Iris pigment epithelial cell (primary cell): ENCODE measurements at regions not wholly inside any gene's neighbourhood (a gene's known extent, or its start where the extent isn't known, plus 50 kb on each side); places are given as distances from the start of the nearest gene placed in this dataset.

Experiments used
- DNase-seq: peaks from one replicate; pipeline ENCODE4 v3.0.0-alpha.2; 2011; ENCODE audit warnings: low read depth

DNA sequence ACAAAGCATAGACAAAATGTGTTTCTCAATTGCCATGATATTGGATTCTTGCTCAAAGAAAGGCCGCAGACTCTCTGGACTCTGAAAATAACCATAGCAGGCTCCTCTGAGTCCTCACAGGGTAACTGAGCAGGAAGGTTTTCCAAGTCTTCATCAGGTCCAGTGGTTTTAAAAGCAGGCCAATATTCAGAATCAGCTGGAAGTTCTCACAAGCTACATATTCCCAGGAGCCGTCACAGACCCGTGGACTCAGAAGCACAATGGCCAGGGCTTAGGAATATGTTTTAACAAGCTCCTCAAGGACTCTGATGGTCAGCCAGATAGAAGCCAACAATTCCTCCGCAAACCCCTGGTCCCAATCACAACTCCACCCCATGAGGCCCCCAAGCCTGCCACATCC is 256.1 kb upstream of the ADAMTS9 start:
- DNase-seq, result no peak

DNA sequence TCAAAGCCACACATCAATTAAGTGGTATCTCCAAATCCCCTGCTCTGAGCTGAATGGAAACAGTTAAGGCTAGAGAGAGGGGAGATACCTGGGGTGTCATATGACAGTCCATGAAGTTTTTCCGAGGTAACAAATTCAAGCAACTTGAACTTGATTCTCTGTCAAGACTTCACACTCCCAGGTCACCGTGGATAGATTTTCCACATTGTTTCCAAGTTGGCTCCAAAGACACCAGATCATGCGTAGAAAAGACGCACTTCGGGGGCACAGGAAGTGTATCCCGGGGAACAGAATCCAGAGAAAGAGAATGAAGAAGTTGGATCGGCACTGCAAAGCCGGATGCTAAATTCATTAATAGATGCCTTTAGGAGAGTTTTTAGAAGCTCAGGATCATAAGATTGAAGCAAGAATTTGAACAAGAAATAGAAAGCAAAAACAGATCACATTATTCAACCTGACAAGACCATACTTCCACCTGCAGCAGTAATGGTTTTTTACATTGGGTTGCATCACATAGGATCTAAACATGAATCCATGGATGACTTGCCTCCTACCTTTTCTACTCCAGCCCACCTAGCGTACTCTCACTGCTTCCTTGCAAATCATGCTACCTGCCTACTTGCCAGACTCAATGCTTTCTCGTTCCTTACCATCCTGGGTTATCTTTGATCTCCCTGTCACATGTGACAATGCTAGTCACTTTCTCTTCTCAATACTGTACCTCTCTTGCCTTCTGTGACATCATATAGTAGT is 253.0 kb upstream of the ADAMTS9 start:
- no peak for DNase-seq

DNA sequence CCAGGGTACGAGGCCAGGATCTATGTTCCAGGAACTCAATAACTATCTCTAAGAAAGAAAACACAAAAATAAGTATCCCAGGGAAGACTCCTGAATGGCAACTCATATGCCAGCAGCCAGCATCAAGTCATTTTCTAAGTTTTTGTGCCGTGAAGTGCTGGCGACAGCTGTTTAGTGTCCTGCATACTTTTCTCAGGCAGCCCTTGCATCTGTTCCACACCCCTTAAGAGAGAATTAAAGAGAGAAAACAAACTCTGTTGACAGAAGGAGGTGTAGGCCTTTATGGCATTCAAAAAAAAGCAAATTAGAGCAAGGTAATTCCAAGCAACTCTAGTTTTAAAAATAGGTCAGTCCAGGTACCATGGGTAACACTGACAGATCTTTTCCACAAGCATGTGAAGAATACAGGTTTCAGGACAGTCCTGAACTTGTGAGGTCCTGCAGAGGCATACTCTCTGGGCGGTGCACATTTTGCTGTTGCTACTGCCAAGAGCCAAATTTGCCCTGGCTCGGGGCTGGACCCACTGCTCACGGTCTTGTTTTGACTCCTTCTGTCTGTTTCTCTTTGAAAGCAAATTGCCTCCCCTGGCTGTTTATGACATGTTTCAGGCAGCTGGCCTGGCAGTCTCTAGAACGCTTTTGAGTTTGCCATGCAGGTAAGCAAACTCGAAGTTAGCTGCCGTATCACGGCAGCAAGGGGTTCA is 252.1 kb upstream of the ADAMTS9 start:
- DNase-seq, result no peak

DNA sequence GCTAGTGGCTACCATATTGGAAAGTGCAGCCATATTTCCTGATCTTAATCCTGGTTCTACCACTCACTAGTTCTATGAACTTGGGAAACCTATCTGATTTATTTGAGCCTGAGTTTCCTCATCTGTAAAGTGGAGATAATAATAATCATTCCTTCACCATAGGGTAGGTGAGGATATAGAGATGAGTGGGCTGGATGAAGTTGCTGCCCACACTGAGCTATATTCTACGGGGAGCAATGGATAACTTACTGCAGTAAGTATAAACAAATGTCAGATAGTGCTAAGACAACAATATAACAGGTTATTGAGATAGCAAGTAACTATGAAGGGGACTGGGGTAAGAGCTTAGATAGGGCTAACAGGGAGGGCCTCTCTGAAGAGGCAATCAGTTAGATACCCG is 251.5 kb upstream of the ADAMTS9 start:
- no peak for DNase-seq

DNA sequence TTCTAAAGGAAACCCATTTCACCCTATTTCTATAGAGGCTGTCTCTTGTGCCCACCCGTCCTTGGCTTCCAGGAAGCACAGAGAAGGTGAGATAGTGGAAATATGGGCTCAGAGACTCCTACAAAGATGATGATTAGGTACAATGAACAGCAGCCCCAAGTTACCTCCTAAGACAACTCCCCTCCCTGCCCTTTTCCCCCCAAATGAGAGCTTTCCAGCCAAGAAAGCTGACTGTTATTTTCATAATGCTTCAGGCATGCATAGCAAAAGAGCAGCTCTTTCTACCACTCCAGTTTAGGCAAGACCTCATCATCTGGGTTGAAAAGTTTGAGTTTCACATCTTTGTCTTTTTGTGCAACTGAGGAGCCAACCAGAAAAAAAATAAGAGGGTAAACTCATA is 248.8 kb upstream of the ADAMTS9 start:
- DNase-seq, result no peak

GRCh38 chr3:64935971-64936370 is 248.2 kb upstream of the ADAMTS9 start:
- DNase-seq, result no peak

GRCh38 chr3:64932666-64933342 is 245.0 kb upstream of the ADAMTS9 start:
- DNase-seq, result no peak

GRCh38 chr3:64932016-64932518 is 244.3 kb upstream of the ADAMTS9 start:
- no peak for DNase-seq

- no peak for DNase-seq
Observed at GRCh38 chr3:64930891-64931290, 243.1 kb upstream of the ADAMTS9 start.

DNA sequence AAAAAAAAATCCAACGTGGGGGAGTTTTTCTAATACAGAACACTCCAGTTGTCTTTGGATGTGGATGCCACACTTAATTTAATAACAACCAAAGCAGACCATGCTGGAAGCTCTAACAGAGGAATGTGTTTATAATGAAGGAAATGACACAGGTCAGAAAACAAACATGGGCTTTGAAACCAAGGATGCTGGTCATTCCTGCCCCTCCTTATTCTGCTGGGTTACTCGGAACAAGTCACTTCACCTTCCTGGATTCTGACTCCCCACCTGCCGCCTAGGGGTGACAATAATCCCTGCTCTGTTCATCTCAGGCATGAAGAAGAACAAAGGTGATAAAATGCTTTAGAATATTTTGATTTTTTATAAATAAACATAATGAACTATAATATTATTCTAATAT is 240.9 kb upstream of the ADAMTS9 start:
- DNase-seq, result no peak

DNA sequence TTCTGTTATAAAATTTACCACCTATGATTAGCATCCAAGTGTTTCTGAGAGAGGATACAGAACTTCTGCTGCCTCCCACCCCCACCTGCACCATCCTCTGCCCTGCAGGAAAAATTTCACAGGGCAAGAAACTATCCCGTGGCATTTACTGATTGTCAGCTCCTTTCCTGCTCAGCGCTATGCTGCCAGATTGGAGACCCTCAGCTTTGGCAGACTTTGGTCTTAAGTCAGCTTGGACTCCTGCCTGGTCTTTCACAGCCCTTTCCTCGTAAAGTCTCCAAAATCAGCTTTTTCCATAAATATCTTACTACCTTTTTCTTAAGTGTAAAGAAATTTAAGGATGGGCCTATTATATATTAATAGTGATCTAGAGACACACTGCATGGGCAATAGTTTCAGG is 239.9 kb upstream of the ADAMTS9 start:
- DNase-seq, result no peak

DNA sequence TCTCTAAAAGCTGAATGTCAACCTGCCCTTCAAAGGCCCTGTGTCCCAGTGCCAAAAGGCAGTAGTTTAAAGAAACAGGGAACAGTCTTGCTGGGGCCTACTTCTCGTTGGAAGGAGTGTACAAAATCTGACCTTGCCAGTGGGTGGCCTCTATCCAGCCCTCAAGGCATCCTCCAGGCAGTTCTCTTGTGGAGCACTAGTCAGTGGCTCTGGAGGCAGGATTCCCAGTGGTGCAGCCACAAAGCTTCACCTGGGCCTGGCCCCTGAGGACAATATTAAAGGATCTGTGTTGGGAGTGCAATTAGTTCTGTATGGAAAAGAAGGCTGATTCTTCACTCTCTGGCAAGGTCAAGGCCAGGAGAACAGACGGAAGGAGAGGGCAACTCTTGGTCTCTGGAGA is 237.8 kb upstream of the ADAMTS9 start:
- DNase-seq, result no peak

DNA sequence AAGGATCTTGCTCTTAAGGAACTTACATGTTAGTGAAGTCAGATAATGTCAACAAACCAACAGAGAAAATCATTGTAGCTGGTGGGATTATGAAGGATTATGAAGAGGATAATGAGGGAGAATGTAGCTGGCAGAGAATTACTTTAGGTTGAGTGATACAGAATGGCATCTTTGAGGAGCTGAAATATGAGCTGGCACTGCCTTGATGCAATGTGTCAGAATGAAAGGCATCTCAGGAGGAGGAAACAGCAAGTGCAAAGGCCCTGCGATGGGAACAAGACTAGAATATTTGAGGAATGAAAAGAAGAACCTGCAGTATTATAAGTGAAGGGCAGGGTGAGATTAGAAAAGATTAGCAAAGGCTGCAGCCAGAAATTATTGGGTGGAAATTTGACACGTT is 237.2 kb upstream of the ADAMTS9 start:
- no peak for DNase-seq

GRCh38 chr3:64922213-64922612 is 234.4 kb upstream of the ADAMTS9 start:
- no peak for DNase-seq

DNA sequence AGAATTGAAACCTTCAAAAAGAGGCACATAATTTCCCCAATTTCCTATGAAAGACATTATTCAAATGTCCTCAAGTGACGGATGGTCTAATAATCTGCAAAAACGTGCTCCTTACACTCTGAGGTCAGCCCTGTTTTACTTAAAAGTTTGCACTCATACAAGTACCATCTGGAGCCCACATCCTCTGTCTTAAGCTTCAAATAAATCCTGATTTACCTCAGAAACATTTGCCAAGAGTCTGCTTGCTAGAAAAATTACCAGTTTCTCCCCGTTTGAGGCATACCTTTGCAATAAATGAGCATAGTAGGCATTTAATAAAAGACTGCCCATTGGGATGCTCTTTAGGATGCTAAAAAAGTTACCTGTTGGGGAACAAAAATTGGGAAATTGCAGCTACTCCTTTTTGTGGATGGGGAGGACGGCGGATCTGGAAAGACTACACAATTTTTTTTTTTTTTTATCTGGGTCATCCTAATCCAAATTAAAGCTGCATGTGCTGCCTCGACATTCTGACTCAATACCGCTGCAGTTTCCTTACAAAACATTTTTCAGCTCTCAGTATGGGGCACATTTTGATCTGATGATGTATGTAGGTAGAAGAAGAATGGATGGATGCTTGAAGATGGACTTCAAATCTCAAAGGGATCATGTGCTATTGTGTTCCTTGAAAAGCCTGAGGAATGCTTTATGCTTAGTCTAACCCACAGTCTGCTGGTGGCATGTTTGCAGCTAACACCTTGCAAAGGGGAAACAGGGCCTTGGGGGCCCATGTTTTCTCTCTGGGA is 233.7 kb upstream of the ADAMTS9 start:
- DNase-seq, result no peak

- no peak for DNase-seq
Observed at GRCh38 chr3:64919934-64920333, 232.1 kb upstream of the ADAMTS9 start.

GRCh38 chr3:64918989-64919388 is 231.2 kb upstream of the ADAMTS9 start:
- DNase-seq, result no peak

- DNase-seq, result no peak
Observed at GRCh38 chr3:64917914-64918453, 230.2 kb upstream of the ADAMTS9 start.

DNA sequence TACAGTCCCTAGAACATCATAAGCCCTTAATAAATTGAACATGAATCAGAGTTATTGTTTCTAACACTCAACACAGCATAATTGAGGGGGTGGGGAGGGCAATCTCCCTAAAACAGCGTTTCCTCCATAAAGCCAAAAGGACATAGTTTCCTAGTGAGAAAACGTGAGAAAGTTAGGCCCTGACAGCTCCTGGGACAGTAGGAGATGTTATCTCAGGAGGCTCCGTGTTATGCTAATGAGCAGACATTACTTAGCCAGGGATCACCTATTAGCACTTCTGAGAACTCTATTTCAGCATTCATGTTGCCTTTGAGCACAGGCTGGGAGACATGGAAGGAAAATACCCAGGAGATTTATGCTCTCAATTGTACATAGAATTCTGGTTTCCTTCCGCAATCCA is 229.1 kb upstream of the ADAMTS9 start:
- DNase-seq, result no peak

DNA sequence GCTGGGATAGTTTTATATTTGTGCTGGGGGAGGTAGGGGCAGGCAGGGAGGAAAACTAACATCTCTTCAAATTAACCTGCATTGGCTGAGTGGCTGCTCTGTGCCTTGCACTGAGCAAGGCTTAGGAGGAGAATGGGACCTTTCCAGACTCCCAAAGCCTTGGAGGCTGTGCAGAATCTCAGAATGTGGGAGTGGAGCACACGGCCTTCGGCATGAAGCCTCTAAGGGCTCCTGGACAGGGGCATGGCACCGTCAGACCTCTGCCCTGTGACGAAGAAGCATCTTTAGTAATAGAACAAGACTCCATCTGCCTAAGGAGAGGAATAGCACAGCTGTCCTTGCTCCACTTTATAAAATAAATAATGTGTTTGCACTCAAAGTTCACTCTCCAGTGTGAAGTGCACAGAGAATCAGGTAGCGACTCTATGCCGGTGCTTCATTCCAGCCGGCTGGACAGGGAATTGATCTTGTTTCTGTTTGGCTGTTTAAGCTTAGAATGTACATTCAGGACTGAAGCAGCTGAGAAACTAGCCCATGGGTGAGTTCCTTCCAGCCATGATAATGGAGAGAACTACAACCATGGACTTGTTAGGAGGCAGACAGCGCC is 228.5 kb upstream of the ADAMTS9 start:
- no peak for DNase-seq

DNA sequence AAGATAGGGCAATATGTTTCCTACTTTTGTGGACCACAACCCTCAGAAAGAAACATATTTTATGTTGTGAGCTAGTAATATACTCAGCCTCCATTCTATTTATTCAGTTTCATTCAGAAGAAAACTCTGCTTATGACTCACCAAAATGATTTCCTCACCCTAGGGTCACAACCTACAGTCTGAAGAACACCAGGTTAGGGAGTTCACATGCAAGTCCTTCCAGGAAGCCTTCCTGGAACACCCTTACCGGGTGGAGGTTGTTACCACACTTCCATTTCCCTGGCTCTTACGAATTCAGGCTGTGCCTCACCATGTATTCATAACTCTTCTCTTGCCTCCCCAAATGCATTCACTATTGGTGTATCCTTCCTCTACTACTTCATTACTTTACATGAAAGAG is 228.0 kb upstream of the ADAMTS9 start:
- peak; percentile 55 for DNase-seq

GRCh38 chr3:64913515-64913914 is 225.7 kb upstream of the ADAMTS9 start:
- DNase-seq, result no peak
